ENCODE measurements at regions not wholly inside any gene's neighbourhood (a gene's known extent, or its start where the extent isn't known, plus 50 kb on each side); places are given as distances from the start of the nearest gene placed in this dataset.

DNA sequence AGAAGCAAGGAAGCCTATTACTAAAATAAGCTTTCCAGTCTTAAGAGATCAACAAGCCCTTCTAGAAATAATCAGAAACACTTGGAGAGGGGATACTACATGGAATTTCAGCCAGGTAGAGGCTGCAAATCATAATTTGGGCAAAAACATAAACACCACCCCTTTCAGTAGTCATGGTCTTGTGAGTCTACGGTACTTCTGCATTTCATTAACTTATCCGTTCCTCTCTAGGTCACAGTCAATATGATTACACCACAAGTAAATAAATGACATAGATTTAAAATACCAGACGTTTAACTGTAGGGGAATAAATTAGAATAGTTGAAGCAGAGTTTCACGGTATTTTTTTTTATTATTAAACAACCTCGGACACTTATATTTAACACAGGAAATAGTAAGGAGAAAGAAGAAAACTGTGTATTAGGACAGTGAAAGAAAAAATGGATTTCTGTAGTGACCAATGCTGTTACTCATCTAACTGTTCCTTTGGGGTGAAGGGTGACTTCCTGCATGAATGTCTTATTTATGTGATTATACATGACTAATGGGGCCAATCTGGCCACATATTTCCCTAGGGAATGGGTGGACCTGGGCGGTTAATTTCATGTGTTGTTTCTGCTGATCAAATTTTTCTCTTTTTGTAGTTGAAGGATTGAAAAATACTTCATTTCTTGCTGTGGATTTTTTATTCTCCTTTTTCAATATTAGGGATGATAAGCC lies 456.6 kb upstream of the UBE2E3 start:
- peak; percentile 77 for DNase-seq

DNA sequence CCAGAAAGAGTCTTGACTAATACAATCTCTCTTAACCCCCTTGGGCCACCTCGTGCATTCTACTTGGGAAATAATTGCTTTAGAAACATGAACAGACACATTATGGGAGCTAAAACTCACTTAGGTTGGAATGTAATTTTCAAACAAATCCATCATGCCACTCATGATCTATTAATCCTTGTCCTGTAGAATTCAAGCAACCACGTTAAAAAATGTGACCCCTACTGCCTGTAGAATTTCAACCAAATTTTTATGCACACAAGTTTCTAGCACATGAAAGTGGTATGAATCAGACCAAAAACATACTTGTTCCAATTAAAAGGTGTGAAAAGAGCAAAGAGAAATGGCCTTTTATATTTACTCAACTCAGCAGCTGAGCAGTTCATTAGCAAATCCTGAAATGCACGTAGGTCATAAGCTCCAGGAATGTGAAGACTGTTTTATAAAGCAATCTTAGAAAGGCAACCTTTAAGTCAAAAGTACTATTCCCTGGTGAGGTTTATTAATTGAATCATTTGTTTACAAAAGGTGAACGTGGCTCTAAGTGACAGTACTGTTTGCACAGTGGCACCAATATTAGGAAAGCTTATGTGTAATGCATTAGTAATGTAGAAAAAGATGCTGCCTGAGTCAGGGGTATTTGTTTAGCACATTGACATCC lies 459.4 kb upstream of the UBE2E3 start:
- peak; percentile 52 for DNase-seq

DNA sequence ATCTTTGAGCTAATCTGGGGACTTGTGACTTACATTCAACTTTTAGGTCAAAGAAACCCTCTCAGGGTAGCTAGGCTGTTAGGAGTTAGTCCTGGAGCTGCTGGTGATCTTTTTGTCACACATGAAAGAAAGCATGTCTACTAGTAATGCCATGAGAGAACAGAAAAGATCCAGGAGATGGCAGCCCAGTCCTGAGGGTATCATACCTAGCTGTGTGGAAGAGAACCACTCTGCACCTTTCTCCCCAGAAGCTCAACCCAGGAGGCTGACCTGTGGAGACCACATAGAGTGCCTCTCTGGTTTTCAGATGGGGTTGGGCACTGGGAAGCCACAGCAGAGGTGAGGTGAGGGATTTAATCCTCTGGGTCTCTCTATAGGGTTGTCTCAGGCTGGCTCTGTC lies 460.2 kb upstream of the UBE2E3 start:
- DNase-seq: no peak

DNA sequence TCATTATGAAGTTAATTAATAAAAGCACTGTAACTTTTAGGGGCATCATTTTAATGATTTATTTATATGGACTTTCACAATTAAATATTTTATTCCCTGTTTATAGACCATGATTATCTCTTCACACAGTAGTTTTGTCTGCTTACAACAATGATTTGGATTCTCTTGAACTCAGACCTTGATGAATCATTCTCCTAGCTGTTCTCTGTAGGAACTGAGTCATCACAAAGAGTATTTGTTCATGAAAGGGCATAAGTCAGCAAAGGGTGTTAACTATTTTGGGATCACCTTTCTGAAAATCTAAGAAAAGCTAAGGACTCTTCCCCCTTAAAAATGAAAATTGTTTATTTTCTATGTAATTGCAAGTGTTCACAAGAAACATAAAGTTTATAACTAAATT lies 461.1 kb upstream of the UBE2E3 start:
- peak; percentile 39 for DNase-seq

DNA sequence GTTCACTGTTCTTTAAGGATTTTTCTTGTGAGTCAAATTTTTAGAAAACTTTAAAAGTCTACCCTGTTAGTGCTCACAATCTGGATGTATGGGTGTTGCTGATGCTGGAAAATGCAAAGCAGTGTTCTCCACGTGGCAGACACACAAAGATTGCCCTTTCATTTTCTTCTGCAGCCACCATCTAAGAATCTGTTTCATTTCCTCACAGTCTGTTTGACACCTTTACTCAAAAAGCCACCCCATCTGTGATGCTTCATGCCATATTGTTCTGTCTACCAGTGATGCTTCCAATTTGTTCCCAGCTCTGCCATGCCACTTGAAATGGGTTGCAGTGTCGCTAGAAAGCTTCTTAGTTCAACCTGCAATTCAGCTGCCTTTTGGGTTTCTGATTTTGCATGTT lies 464.2 kb upstream of the UBE2E3 start:
- no peak for DNase-seq

DNA sequence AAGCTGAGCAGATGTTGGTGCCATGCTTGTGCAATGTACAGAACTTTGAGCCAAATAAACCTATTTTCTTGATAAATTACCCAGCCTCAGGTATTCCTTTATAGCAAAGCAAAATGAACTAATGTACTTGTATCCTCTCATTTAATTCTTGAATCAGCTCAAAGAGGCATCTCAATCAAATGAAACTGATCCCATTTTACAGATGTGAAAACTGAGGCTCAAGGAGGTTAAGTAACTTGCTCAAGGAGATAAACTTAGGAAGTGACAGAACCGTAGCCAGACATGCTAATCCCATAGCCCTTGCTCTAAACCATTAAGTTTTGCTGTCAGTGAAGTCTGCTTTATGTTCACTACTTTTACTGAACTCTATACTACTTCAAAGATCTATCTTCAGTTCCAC lies 467.0 kb upstream of the UBE2E3 start:
- no peak for DNase-seq

DNA sequence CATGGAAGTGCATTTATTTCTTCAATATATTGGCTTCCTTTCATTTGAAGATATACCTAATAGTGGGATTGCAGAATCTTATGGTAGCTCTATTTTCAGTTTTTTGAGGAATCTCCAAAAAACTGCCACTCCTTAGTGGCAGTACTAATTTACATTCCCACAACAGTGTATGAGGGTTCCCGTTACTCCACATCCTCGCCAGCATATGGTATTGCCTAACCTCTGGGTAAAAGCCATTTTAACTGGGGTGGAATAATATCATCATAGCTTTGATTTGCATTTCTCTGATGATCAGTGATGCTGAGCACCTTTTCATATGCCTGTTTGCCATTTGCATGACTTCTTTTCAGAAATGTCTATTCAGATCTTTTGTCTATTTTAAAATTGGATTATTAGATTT lies 471.9 kb upstream of the UBE2E3 start:
- no peak for DNase-seq

DNA sequence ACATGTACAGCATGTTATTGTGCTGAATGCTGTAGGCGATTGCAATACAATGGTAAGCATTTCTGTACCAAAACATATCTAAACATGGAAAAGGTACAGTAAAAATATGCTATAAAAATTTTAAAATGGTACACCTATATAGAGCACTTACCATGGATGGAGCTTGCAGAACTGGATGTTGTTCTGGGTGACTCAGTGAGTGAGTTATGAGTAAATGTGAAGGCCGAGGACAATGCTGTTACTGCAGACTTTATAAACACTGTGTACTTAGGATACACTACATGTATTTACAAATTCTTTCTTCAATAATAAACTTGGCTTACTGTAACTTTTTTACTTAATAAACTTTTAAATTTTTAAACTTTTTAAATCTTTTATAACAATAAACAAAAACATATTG lies 473.4 kb upstream of the UBE2E3 start:
- no peak for DNase-seq

DNA sequence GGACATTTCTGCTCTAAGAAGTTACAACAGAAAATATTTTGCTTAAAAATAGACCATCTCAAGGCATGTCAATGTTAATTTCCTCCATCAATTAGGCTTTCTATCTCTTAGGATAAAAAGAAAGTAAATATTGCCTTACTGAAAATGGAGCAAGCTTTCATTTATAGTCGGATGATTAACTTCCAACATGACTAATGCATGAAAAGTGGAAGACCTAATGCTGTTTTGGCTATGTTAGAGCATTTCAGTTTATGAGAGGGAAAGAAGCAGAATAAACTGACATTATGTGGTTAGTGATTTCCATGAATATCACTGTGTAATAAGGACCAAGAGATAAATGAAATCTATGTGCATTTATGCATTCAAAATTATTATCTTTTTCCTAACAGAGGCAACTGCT lies 475.2 kb upstream of the UBE2E3 start:
- peak; percentile 33 for DNase-seq

DNA sequence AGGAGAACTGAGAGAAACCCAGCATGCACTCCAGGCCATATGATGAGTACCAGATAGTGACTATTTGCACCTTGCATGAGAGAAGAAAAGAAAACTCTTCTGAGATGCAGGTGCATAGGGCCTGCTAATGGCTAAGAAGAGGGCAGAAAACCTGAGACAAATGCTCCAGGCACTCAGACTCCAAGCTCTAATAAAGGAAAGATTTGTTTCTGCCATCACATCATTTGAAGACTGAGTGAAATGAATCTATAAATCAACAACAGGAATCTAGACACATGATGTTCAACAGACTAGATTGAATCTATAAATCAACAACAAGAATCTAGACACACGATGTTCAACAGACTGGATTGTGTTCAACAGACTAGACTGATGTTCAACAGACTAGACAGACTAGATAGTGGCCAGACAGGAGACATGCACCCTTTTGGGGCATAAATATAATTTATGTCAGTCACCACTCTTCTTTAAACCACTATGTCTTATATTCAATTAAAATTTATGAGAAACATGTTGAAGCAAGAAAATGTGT lies 482.7 kb upstream of the UBE2E3 start:
- no peak for DNase-seq

DNA sequence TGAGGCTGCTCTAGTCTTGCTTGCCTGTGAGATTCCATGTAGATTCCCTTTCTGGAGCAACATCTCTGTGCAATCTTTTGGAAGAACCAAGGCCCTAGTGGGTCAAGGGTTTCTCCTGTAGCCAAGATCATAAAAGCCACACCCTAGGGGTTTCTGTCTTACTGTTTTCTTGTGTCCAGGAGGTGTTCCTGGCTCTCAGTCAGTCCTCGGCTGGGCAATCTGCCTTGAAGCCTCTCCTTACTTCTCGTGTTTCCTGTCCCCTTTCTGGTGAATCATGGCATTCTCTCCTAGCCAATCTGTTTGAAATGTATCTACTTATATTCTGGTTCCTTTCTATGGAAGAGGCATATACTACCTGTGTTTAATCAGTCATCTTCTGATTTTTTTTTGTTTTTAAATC lies 484.8 kb upstream of the UBE2E3 start:
- no peak for DNase-seq

DNA sequence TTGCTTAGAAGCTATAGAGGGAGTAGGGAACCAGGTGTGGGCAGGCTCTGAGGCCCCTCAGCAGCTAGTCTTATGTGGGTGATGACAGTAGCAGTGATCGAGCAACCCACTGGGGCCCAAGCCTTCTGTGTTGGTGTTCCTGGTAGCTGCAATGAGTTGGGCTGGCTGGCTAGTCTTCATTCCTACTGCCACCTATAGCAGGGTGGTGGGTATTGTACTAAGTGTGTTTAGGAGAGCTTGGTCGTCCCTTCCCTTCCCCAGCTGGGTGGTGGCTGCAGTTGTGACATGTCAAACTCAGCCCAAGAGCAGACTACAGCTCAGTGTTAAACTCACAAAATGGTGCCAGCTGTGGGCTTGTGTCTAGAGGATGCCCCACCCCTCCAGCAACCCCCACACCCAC lies 486.1 kb upstream of the UBE2E3 start:
- DNase-seq: no peak

DNA sequence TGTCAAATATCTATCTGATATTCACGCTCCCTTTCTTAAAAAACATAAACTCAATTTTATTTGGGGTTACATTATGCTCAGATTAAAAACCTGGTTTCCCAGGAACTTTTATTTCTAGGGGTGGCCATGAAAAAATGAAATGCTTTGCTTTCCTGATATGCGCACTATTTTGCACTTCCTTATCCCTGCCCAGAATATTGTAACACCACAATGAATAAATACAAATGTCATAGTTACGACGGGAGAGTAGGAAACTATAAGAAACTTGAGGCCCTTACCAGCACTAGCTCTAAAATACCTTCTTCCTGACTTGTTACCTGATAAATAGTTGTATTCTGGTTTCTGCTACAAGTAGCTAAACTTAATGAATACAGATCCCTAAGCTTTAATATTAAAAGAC lies 475.6 kb upstream of the CWC22 start:
- DNase-seq: no peak

DNA sequence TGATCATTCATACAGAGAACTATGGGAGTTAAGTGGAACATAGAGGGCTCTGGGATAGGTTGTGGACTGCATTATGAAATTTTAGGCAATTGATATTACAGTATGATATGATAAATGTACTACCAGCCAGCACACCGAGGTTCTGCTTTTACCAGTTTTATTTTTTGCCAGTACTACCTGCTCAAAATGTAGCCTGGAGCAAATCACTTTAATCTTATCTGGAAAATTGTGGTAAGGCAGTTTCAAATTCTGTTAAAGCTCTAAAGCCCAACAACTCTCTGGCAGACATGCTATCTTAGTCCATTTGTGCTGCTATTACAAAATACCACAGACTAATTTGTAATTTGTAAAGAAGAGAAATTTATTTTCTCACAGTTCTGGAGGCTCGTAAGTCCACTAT lies 474.9 kb upstream of the CWC22 start:
- DNase-seq: no peak

DNA sequence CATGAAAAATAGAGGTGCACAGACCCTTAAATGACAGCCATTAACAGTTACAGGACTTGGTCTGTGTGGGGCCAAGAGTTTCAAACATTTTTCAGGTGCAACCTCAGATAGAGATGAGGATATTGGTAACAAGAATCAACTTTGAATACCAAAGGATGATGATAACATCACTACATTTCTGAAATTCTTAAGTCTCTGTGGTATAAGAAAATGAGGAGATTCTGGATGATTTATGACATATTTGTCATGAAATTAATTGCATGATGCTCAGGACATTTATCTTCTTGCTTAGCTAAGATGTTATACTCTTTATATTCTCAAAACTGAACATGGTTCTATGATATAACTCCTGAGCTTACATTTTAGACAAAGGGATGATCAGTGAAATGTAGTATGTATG lies 471.8 kb upstream of the CWC22 start:
- peak; percentile 20 for DNase-seq

DNA sequence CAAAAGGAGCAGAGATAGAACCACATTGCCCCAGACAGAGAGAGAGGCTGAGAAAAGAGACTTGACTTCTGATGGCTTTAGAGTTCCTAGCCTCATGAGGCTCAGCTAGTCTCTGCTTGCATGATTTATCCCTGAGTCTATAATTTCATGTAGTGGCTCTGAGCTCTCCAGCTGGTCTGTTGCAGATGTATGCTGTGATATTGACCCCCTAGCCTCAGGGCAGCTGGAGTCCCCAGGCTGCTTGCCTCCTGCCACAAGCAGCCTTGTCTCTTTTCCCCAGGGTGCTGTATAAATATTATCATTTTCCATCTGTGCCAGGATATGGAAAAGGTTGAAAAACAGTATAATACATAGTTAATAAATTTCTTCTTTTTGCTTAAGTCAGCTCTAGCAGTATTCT lies 467.6 kb upstream of the CWC22 start:
- DNase-seq: no peak

DNA sequence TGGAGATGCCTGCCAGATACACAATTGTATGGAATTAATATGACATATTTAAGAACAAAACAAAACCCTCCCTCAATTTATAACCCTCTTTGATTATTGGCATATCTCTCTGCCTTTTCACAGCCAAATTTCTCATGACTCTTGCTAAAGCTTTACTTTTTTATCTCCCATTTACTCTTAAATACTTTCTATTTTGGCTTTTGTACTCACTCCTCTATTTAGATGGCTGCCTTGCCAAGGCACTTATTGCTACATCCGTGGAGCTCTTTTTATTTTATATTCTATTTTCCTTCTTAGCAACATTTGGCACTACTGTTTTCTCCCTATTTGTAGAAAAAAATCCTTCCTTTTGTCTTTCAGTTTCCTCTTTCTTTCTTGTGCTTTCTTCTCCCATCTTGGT lies 466.4 kb upstream of the CWC22 start:
- no peak for DNase-seq

DNA sequence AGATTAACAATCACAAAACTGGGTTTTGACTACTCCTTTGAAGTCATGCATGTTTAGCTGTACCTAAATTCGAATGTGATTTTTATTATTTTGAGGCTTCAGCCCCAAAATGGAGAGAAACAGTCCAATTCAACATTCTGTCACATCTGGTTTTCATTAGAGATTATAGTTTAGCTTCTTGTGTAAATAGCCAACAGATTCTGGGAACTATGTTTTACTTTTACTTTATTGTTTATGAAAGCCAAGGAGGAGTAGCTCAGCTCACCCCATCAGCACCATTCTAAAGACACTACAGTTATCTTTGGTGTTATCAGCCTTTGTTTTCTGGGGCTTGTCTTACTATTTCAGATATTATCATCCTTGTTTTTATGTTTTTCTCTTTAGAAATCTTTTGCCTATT lies 465.0 kb upstream of the CWC22 start:
- DNase-seq: peak; percentile 40

DNA sequence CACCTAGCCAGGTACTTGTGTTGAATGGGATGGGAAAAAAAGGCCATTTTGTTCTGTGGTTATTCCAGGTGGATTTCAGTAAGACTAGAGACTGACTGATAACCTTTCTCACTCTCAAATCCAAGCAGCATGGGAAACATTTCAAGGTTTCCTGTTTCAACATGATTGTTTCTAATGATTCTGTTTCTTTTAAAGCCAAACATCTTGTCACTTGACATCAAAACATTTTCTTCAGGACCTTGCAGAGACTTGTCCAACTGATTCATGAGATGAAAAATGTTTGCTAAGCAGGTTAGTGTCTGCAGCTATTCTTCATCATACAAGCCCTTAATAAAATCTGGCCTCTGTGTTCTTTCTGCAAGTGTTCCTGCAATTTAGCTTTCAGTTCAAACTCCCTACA lies 456.5 kb upstream of the CWC22 start:
- no peak for DNase-seq

DNA sequence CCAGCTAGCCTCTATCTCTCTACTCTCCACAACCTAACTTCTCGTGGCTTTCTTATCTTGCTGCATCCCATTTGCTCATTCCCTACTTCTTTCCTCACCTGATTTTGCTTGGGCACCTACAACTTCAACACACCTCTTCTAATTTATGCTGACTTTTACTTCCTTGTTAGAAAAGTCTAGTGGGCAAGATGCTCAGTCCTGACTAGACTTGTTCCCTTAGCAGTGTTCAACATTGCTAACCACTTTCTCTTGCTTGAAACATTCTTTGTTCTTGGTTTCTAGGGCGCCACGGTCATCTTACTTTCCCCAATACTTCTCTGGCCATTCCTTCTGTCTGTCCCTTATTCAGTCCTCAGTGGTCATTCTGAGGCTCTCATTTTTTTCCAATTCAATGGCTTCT lies 454.7 kb upstream of the CWC22 start:
- no peak for DNase-seq

DNA sequence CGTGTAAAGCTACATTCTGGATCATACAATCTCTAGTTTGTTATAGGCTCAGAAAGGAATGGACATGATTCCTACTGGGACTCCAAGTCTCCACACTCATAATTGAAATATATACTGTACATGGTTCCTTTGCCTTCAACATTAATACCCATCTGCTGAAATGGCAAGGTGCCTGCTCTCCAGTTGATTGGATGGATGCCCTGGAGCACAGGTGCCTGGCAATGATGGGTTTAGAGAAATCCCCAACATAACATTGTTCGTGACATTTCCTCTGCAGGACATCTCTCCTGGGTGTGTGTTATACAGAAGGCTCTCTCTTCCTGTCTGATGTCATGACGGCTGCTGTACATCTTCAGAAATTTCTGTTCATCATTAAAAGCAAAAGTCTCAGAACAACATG lies 449.7 kb upstream of the CWC22 start:
- DNase-seq: no peak

DNA sequence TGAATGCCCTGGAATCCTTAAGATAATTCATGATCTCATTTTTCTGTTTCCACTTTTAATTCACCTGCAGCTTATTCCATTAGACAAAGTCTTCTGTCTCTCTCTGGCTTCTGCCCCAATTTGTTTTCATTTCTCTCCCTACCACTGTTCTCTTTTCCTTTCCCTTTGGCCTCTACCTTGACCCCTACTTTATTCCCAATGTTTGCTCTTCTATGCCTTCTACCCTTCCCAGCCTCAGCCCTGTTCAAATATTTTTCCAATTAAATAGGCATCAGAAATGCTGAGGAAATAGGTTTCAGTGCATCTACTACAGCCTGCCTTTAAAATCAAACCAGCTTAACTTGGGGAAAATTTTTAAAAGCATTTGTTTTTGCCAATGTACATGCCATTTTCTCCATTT lies 443.7 kb upstream of the CWC22 start:
- DNase-seq: no peak

DNA sequence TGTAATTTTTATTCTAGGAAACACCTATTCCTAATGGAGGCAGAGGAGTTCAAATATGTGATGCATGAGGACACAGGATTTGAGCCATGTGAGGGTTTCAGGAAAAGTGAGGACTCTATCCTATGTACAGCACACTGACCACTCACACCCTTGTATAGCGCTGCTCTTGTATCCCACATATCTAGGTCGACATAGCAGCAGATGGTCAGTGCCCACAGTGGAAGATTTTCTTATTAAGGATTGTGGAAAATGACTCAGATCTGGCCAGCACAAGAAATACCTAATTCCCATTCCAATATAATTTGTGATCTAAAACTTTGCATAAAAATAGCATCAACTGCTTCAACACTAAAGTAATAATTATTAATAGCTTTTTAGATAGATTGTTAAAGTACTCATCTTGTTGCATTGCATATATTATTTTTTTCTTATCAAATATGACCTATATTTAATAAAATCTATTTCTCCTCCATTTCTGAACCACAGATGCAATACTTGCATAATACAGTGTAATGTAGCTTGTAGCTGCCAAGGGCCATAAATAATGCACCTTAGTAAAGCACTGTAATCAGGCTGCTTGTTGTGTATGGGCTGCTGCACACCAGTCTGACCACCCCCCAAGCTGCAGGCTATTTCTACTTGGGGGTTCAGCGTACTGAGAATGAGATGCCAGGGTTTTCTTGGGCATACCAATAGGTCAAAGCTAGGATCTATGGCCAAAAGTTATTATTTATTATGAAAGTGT lies 442.2 kb upstream of the CWC22 start:
- DNase-seq: no peak

DNA sequence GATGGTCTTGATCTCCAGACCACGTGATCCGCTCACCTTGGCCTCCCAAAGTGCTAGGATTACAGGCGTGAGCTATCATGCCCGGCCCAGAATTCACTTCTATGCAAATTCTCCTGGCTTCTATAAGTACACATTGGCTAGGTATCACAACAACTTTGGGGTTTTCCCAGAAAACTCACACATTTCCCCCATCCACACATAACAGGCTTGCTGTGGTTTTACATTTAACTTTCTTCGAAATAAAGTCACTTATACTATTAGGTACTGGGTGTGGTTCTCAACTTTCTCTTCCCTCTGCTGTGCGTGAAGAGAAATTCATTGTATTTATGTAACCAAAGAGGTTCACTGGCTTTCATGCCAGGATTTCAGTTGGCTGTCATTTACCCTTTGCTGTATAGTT lies 439.4 kb upstream of the CWC22 start:
- DNase-seq: no peak
